Right ventricle myocardium superior (tissue), 1 donor: ENCODE measurements at regions not wholly inside any gene's neighbourhood (a gene's known extent, or its start where the extent isn't known, plus 50 kb on each side); places are given as distances from the start of the nearest gene placed in this dataset.

Experiments used
- ATAC-seq: fragments of 200-7000 bp; cut with Tn5 transposase; one replicate; pipeline ENCODE4 v1.9.1; 2020; ENCODE audit warnings: mild to moderate bottlenecking; ENCODE audit not compliant: poor library complexity
- DNase-seq: peaks from one replicate; pipeline ENCODE4 v3.0.0-alpha.2; 2020
- intact Hi-C: fragments of 100-400 bp; cut with DNase I; formaldehyde crosslinking; loops from one replicate; pipeline ENCODE4 v1.11.2; 2022
- donor health status: DM: no; HTN: yes; CAD: no; lungs with severe emphysema.

GRCh38 chr15:88323976-88324740, 67.6 kb upstream of the NTRK3 start:
- ATAC-seq (no peak), DNase-seq (no peak)
- intact Hi-C loops, result no loop called here

- DNase-seq, result no peak
- intact Hi-C loops, result no loop called here
- ATAC-seq, result no peak
Measured at GRCh38 chr15:88323468-88323867, 66.9 kb upstream of the NTRK3 start.

- ATAC-seq, result no peak
- intact Hi-C loops, result no loop called here
- DNase-seq, result no peak
Measured at GRCh38 chr15:88322461-88322860, 65.9 kb upstream of the NTRK3 start.

GRCh38 chr15:88321271-88321670, 64.7 kb upstream of the NTRK3 start:
- intact Hi-C loops, result no loop called here
- DNase-seq (no peak), ATAC-seq (no peak)

- DNase-seq (no peak), ATAC-seq (no peak)
- intact Hi-C loops, result no loop called here
Measured at GRCh38 chr15:88316586-88316985, 60.0 kb upstream of the NTRK3 start.

- ATAC-seq, result no peak
- intact Hi-C loops, result no loop called here
- no peak for DNase-seq
Measured at GRCh38 chr15:88315221-88315878, 58.8 kb upstream of the NTRK3 start.

- ATAC-seq, result no peak
- intact Hi-C loops, result no loop called here
- no peak for DNase-seq
Measured at GRCh38 chr15:88312941-88313579, 56.5 kb upstream of the NTRK3 start.

GRCh38 chr15:88309363-88309762, 52.8 kb upstream of the NTRK3 start:
- DNase-seq (no peak), ATAC-seq (no peak)
- intact Hi-C loops, result no loop called here

- intact Hi-C loops, result no loop called here
- ATAC-seq (no peak), DNase-seq (no peak)
Measured at GRCh38 chr15:88307344-88307743, 50.8 kb upstream of the NTRK3 start.
